DOHH2 (cell line): ENCODE measurements at regions not wholly inside any gene's neighbourhood (a gene's known extent, or its start where the extent isn't known, plus 50 kb on each side); places are given as distances from the start of the nearest gene placed in this dataset.

Experiments used
- H3F3A ChIP-seq: fragments of 200-600 bp; sonication (generic), shearing (Covaris generic); 2 replicates; pipeline ENCODE4 v1.6.0; 2016; ENCODE audit warnings: antibody characterized with exemption, mild to moderate bottlenecking; ENCODE audit not compliant: control insufficient read depth, insufficient read depth
- H3K27ac ChIP-seq: fragments of 200-600 bp; sonication (generic); 2 replicates; pipeline ENCODE4 v1.5.1; 2014; ENCODE audit warnings: low read depth, mild to moderate bottlenecking, low read length, moderate library complexity
- H3K27me3 ChIP-seq: fragments of 200-600 bp; sonication (generic); 2 replicates; pipeline ENCODE4 v1.6.1; 2014; ENCODE audit warnings: mild to moderate bottlenecking, low read length, mixed read lengths; ENCODE audit not compliant: control insufficient read depth
- H3K36me3 ChIP-seq: fragments of 200-600 bp; sonication (generic); 2 replicates; pipeline ENCODE4 v1.6.1; 2014; ENCODE audit warnings: mild to moderate bottlenecking, low read length, moderate library complexity, mixed read lengths; ENCODE audit not compliant: control insufficient read depth
- H3K4me1 ChIP-seq: fragments of 200-600 bp; sonication (generic); 2 replicates; pipeline ENCODE4 v1.6.1; 2014; ENCODE audit warnings: mild to moderate bottlenecking, low read length, mixed read lengths; ENCODE audit not compliant: control insufficient read depth
- H3K4me2 ChIP-seq: fragments of 200-600 bp; sonication (generic); 2 replicates; pipeline ENCODE4 v1.6.0; 2014; ENCODE audit warnings: mild to moderate bottlenecking, low read length, moderate library complexity
- H3K4me3 ChIP-seq: fragments of 200-600 bp; sonication (generic); 2 replicates; pipeline ENCODE4 v1.5.1; 2014; ENCODE audit warnings: mild to moderate bottlenecking, low read length, mixed read lengths
- H3K79me2 ChIP-seq: fragments of 200-600 bp; sonication (generic); 2 replicates; pipeline ENCODE4 v1.6.1; 2014; ENCODE audit warnings: mild to moderate bottlenecking, low read length, mixed read lengths; ENCODE audit not compliant: control insufficient read depth
- H3K9me2 ChIP-seq: fragments of 200-600 bp; sonication (generic); replicated peaks from 2 replicates; pipeline ENCODE4 v1.6.1; 2014; ENCODE audit warnings: mild to moderate bottlenecking, low read length, mixed read lengths; ENCODE audit not compliant: control insufficient read depth
- H3K9me3 ChIP-seq: fragments of 200-600 bp; sonication (generic); 2 replicates; pipeline ENCODE4 v1.6.1; 2014; ENCODE audit warnings: antibody characterized with exemption, low read length, mixed read lengths; ENCODE audit not compliant: control insufficient read depth, insufficient read depth
- H4K20me1 ChIP-seq: fragments of 200-600 bp; sonication (generic); 2 replicates; pipeline ENCODE4 v1.6.0; 2014; ENCODE audit warnings: low read depth, mild to moderate bottlenecking, antibody characterized with exemption, low read length, moderate library complexity; ENCODE audit not compliant: control insufficient read depth, insufficient read depth
- CTCF ChIP-seq: fragments of 200-600 bp; sonication (generic); IDR thresholded peaks from one replicate; pipeline ENCODE4 v1.5.1; 2014; ENCODE audit warnings: antibody characterized with exemption, mild to moderate bottlenecking, low read depth, low read length; ENCODE audit not compliant: poor library complexity, severe bottlenecking
- EZH2phosphoT487 ChIP-seq: fragments of 200-600 bp; sonication (generic); IDR thresholded peaks from 2 replicates; pipeline ENCODE4 v1.6.1; 2017; ENCODE audit warnings: borderline replicate concordance, mild to moderate bottlenecking, antibody characterized with exemption, low read length, moderate library complexity, mixed read lengths

GRCh38 chr3:168162172-168162571, 66.4 kb upstream of the GOLIM4 start:
- H3F3A ChIP-seq, result no peaks in the 10 kb centered on the region
- H3K27me3 ChIP-seq, result no peaks in the 10 kb centered on the region
- no peaks in the 10 kb centered on the region for H3K9me3 ChIP-seq
- H3K36me3 ChIP-seq, result no peaks in the 10 kb centered on the region
- H3K4me3 ChIP-seq, result no peak overlapping the region
- H3K27ac ChIP-seq, result no peak overlapping the region
- H3K79me2 ChIP-seq, result no peaks in the 10 kb centered on the region
- H3K9me2 ChIP-seq, result no peaks in the 10 kb centered on the region
- no peak for TF ChIP-seq CTCF
- TF ChIP-seq EZH2phosphoT487, result no peak
- no peak overlapping the region for H3K4me2 ChIP-seq
- H4K20me1 ChIP-seq, result no peaks in the 10 kb centered on the region
- peaks cover 6% of the 10 kb centered on the region for H3K4me1 ChIP-seq

- Histone ChIP-seq H3K9me3 (no peaks in the 10 kb centered on the region), H3K27me3 (no peaks in the 10 kb centered on the region; the same call in 1 of the 2 replicates), H3K36me3 (no peaks in the 10 kb centered on the region), H3K4me3 (no peak overlapping the region), H3K79me2 (no peaks in the 10 kb centered on the region), H3F3A (no peaks in the 10 kb centered on the region), H3K27ac (no peak overlapping the region), H4K20me1 (no peaks in the 10 kb centered on the region), H3K4me2 (no peak overlapping the region), H3K4me1 (peaks cover 6% of the 10 kb centered on the region), H3K9me2 (no peaks in the 10 kb centered on the region)
- TF ChIP-seq CTCF (no peak), EZH2phosphoT487 (no peak)
Observed at GRCh38 chr3:168161696-168162095, 66.0 kb upstream of the GOLIM4 start.

- Histone ChIP-seq H3K9me3 (no peaks in the 10 kb centered on the region), H4K20me1 (no peaks in the 10 kb centered on the region), H3K27me3 (no peaks in the 10 kb centered on the region; the same call in 1 of the 2 replicates), H3K4me3 (no peak overlapping the region), H3F3A (no peaks in the 10 kb centered on the region), H3K36me3 (no peaks in the 10 kb centered on the region), H3K4me1 (no peaks in the 10 kb centered on the region), H3K27ac (no peak overlapping the region), H3K4me2 (no peak overlapping the region), H3K9me2 (no peaks in the 10 kb centered on the region), H3K79me2 (no peaks in the 10 kb centered on the region)
- TF ChIP-seq CTCF, result no peak
- no peak for TF ChIP-seq EZH2phosphoT487
Observed at GRCh38 chr3:168157903-168158302, 62.2 kb upstream of the GOLIM4 start.
